Bronchial epithelial cell (primary cell): ENCODE measurements at regions not wholly inside any gene's neighbourhood (a gene's known extent, or its start where the extent isn't known, plus 50 kb on each side); places are given as distances from the start of the nearest gene placed in this dataset.

Source experiments
- DNase-seq: peaks from one replicate; pipeline ENCODE4 v3.0.0-alpha.2; 2010; ENCODE audit warnings: low read depth
- FAIRE-seq: peaks from 2 replicates; lab custom pipeline; 2011; peaks lifted over from hg19 to GRCh38; lab: Jason Lieb, UNC
- H3K27me3 ChIP-seq: 2 replicates; pipeline ENCODE4 v1.5.1; 2011; ENCODE audit warnings: low read length; ENCODE audit not compliant: control insufficient read depth, insufficient read depth
- H3K36me3 ChIP-seq: 2 replicates; pipeline ENCODE4 v1.5.1; 2011; ENCODE audit warnings: low read length; ENCODE audit not compliant: control insufficient read depth, insufficient read depth
- H3K4me3 ChIP-seq: 2 replicates; pipeline ENCODE4 v1.5.1; 2011; ENCODE audit warnings: mild to moderate bottlenecking, low read depth, low read length, control low read depth
- TF ChIP-seq, protein P1 (sequence below): IDR thresholded peaks from 2 replicates; pipeline ENCODE4 v1.5.1; 2011; ENCODE audit warnings: mild to moderate bottlenecking, moderate library complexity, low read length, control low read depth, inconsistent platforms; ENCODE audit not compliant: insufficient read depth, severe bottlenecking

DNA sequence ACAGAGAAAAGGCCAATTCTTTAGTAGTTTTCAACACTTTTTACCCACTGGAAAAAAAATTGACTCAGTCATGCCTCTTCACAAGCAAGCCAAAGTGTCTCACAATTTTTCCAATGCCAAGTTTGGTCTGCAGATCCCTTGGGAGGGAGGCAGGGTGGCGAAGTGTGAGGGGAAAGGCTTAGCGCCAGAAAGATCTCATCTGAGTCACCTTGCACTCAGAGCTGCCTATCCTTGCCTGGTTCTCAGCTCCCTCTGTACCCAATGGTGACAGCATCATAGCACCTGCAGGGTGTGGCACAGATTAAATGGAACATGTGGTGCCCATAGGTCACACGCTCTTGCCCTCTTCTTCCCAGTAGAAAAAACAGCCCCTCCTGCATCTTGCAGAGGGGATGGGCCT is 55.2 kb upstream of the GYPC start:
- no peaks in the 10 kb centered on the region for H3K36me3 ChIP-seq
- TF ChIP-seq, protein P1, sequence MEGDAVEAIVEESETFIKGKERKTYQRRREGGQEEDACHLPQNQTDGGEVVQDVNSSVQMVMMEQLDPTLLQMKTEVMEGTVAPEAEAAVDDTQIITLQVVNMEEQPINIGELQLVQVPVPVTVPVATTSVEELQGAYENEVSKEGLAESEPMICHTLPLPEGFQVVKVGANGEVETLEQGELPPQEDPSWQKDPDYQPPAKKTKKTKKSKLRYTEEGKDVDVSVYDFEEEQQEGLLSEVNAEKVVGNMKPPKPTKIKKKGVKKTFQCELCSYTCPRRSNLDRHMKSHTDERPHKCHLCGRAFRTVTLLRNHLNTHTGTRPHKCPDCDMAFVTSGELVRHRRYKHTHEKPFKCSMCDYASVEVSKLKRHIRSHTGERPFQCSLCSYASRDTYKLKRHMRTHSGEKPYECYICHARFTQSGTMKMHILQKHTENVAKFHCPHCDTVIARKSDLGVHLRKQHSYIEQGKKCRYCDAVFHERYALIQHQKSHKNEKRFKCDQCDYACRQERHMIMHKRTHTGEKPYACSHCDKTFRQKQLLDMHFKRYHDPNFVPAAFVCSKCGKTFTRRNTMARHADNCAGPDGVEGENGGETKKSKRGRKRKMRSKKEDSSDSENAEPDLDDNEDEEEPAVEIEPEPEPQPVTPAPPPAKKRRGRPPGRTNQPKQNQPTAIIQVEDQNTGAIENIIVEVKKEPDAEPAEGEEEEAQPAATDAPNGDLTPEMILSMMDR = no peak
- FAIRE-seq (no peak), DNase-seq (no peak)
- no peak overlapping the region for H3K4me3 ChIP-seq
- no peaks in the 10 kb centered on the region for H3K27me3 ChIP-seq

DNA sequence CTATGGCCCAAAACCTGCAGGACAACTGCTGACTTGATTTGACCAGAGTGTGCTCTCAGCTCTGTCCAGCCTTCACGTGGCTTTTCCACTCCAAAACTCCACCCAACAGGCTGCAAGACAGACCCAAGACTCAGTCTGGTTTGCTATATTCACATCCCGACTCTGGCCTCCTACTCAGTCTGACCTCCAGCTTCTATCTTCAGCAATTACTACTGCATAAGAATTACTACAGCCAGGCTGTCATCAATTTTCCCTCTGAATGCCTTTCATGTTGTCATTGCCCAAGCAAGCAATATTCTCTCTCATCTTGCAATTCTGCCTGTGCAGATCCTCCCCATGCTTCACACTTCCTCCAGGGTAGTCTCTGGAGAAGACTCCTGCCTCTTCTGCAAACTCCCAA is 53.6 kb upstream of the GYPC start:
- H3K4me3 ChIP-seq = no peak overlapping the region
- no peak for DNase-seq
- FAIRE-seq = no peak
- TF ChIP-seq, protein P1 = no peak
- no peaks in the 10 kb centered on the region for H3K36me3 ChIP-seq
- H3K27me3 ChIP-seq = no peaks in the 10 kb centered on the region
